HG02798 (cell line): ENCODE measurements at regions not wholly inside any gene's neighbourhood (a gene's known extent, or its start where the extent isn't known, plus 50 kb on each side); places are given as distances from the start of the nearest gene placed in this dataset.
"Not testable (repeated sequence)": the region's sequence is repeated elsewhere in the genome, so short reads cannot be mapped to it uniquely, and the experiment has no call there.

Experiments
- ATAC-seq: cut with Tn5 transposase; IDR thresholded peaks from one replicate; pipeline ENCODE4 v1.9.1; 2021; ENCODE audit warnings: mild to moderate bottlenecking; ENCODE audit not compliant: unreplicated experiment, poor library complexity

- no peak for ATAC-seq
Measured at GRCh38 chr1:67525053-67525760, 95.0 kb upstream of the SERBP1 start.

GRCh38 chr1:67528141-67528540, 97.9 kb upstream of the SERBP1 start:
- no peak for ATAC-seq

GRCh38 chr1:67530071-67530470, 99.9 kb upstream of the SERBP1 start:
- ATAC-seq, result no peak

- ATAC-seq, result peak; percentile 63
Measured at GRCh38 chr1:67532452-67533216, 102.4 kb upstream of the SERBP1 start.

- peak; percentile 43 for ATAC-seq
Measured at GRCh38 chr1:67534627-67535065, 104.4 kb upstream of the SERBP1 start.

GRCh38 chr1:67535474-67535873, 105.3 kb upstream of the SERBP1 start:
- peak; percentile 77 for ATAC-seq

GRCh38 chr1:67536957-67537666, 106.9 kb upstream of the SERBP1 start:
- ATAC-seq, result no peak

- no peak for ATAC-seq
Measured at GRCh38 chr1:67537667-67538018, 107.4 kb upstream of the SERBP1 start.

- no peak for ATAC-seq
Measured at GRCh38 chr1:67540025-67540732, 110.0 kb upstream of the SERBP1 start.

- ATAC-seq, result no peak
Measured at GRCh38 chr1:67540733-67541125, 110.5 kb upstream of the SERBP1 start.

GRCh38 chr1:67542747-67543146, 112.5 kb upstream of the SERBP1 start:
- no peak for ATAC-seq

GRCh38 chr1:67544921-67545320, 114.7 kb upstream of the SERBP1 start:
- no peak for ATAC-seq

GRCh38 chr1:67545364-67545763, 115.2 kb upstream of the SERBP1 start:
- ATAC-seq, result no peak

GRCh38 chr1:67551375-67551774, 121.2 kb upstream of the SERBP1 start:
- ATAC-seq, result no peak

- no peak for ATAC-seq
Measured at GRCh38 chr1:67552336-67552759, 122.1 kb upstream of the SERBP1 start.

- ATAC-seq, result not testable (repeated sequence)
Measured at GRCh38 chr1:67554204-67554603, 124.0 kb upstream of the SERBP1 start.

- ATAC-seq, result no peak
Measured at GRCh38 chr1:67555461-67556296, 125.5 kb upstream of the SERBP1 start.

- no peak for ATAC-seq
Measured at GRCh38 chr1:67556297-67556900, 126.2 kb upstream of the SERBP1 start.

GRCh38 chr1:67557696-67558448, 127.1 kb upstream of the GADD45A start:
- ATAC-seq, result no peak
